DOHH2 (cell line): ENCODE measurements at regions not wholly inside any gene's neighbourhood (a gene's known extent, or its start where the extent isn't known, plus 50 kb on each side); places are given as distances from the start of the nearest gene placed in this dataset.

ENCODE experiments used
- H3F3A ChIP-seq: fragments of 200-600 bp; sonication (generic), shearing (Covaris generic); 2 replicates; pipeline ENCODE4 v1.6.0; 2016; ENCODE audit warnings: antibody characterized with exemption, mild to moderate bottlenecking; ENCODE audit not compliant: control insufficient read depth, insufficient read depth
- H3K27ac ChIP-seq: fragments of 200-600 bp; sonication (generic); 2 replicates; pipeline ENCODE4 v1.5.1; 2014; ENCODE audit warnings: low read depth, mild to moderate bottlenecking, low read length, moderate library complexity
- H3K27me3 ChIP-seq: fragments of 200-600 bp; sonication (generic); 2 replicates; pipeline ENCODE4 v1.6.1; 2014; ENCODE audit warnings: mild to moderate bottlenecking, low read length, mixed read lengths; ENCODE audit not compliant: control insufficient read depth
- H3K36me3 ChIP-seq: fragments of 200-600 bp; sonication (generic); 2 replicates; pipeline ENCODE4 v1.6.1; 2014; ENCODE audit warnings: mild to moderate bottlenecking, low read length, moderate library complexity, mixed read lengths; ENCODE audit not compliant: control insufficient read depth
- H3K4me1 ChIP-seq: fragments of 200-600 bp; sonication (generic); 2 replicates; pipeline ENCODE4 v1.6.1; 2014; ENCODE audit warnings: mild to moderate bottlenecking, low read length, mixed read lengths; ENCODE audit not compliant: control insufficient read depth
- H3K4me2 ChIP-seq: fragments of 200-600 bp; sonication (generic); 2 replicates; pipeline ENCODE4 v1.6.0; 2014; ENCODE audit warnings: mild to moderate bottlenecking, low read length, moderate library complexity
- H3K4me3 ChIP-seq: fragments of 200-600 bp; sonication (generic); 2 replicates; pipeline ENCODE4 v1.5.1; 2014; ENCODE audit warnings: mild to moderate bottlenecking, low read length, mixed read lengths
- H3K79me2 ChIP-seq: fragments of 200-600 bp; sonication (generic); 2 replicates; pipeline ENCODE4 v1.6.1; 2014; ENCODE audit warnings: mild to moderate bottlenecking, low read length, mixed read lengths; ENCODE audit not compliant: control insufficient read depth
- H3K9me2 ChIP-seq: fragments of 200-600 bp; sonication (generic); replicated peaks from 2 replicates; pipeline ENCODE4 v1.6.1; 2014; ENCODE audit warnings: mild to moderate bottlenecking, low read length, mixed read lengths; ENCODE audit not compliant: control insufficient read depth
- H3K9me3 ChIP-seq: fragments of 200-600 bp; sonication (generic); 2 replicates; pipeline ENCODE4 v1.6.1; 2014; ENCODE audit warnings: antibody characterized with exemption, low read length, mixed read lengths; ENCODE audit not compliant: control insufficient read depth, insufficient read depth
- H4K20me1 ChIP-seq: fragments of 200-600 bp; sonication (generic); 2 replicates; pipeline ENCODE4 v1.6.0; 2014; ENCODE audit warnings: low read depth, mild to moderate bottlenecking, antibody characterized with exemption, low read length, moderate library complexity; ENCODE audit not compliant: control insufficient read depth, insufficient read depth
- EZH2phosphoT487 ChIP-seq: fragments of 200-600 bp; sonication (generic); IDR thresholded peaks from 2 replicates; pipeline ENCODE4 v1.6.1; 2017; ENCODE audit warnings: borderline replicate concordance, mild to moderate bottlenecking, antibody characterized with exemption, low read length, moderate library complexity, mixed read lengths
- TF ChIP-seq, protein P1 (sequence below): fragments of 200-600 bp; sonication (generic); IDR thresholded peaks from one replicate; pipeline ENCODE4 v1.5.1; 2014; ENCODE audit warnings: antibody characterized with exemption, mild to moderate bottlenecking, low read depth, low read length; ENCODE audit not compliant: poor library complexity, severe bottlenecking

DNA sequence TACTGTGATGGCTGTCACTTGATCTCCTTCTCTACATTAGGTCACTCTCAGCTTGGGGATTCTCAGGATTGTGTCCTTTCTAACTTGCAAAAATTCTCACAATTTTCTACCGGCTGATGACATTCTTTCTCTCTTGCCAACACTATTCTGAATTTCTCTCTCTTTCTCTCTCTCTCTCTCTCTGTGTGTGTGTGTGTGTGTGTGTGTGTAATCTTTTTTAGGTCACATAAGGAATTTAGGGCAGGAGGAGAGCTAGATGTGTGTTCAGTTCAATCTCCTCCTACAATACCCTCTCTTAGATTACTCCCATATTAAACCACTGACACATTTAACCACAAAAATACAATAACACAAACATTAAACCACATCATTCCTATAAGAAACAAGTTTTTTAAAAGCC lies 242.3 kb upstream of the NREP start:
- Histone ChIP-seq H3K36me3 (no peaks in the 10 kb centered on the region), H4K20me1 (no peaks in the 10 kb centered on the region), H3F3A (no peaks in the 10 kb centered on the region), H3K79me2 (no peaks in the 10 kb centered on the region), H3K9me2 (no peaks in the 10 kb centered on the region), H3K4me2 (no peak overlapping the region), H3K4me1 (no peaks in the 10 kb centered on the region), H3K27ac (no peak overlapping the region), H3K27me3 (no peaks in the 10 kb centered on the region), H3K9me3 (no peaks in the 10 kb centered on the region), H3K4me3 (no peak overlapping the region)
- TF ChIP-seq, protein P1, sequence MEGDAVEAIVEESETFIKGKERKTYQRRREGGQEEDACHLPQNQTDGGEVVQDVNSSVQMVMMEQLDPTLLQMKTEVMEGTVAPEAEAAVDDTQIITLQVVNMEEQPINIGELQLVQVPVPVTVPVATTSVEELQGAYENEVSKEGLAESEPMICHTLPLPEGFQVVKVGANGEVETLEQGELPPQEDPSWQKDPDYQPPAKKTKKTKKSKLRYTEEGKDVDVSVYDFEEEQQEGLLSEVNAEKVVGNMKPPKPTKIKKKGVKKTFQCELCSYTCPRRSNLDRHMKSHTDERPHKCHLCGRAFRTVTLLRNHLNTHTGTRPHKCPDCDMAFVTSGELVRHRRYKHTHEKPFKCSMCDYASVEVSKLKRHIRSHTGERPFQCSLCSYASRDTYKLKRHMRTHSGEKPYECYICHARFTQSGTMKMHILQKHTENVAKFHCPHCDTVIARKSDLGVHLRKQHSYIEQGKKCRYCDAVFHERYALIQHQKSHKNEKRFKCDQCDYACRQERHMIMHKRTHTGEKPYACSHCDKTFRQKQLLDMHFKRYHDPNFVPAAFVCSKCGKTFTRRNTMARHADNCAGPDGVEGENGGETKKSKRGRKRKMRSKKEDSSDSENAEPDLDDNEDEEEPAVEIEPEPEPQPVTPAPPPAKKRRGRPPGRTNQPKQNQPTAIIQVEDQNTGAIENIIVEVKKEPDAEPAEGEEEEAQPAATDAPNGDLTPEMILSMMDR = no peak
- no peak for TF ChIP-seq EZH2phosphoT487

DNA sequence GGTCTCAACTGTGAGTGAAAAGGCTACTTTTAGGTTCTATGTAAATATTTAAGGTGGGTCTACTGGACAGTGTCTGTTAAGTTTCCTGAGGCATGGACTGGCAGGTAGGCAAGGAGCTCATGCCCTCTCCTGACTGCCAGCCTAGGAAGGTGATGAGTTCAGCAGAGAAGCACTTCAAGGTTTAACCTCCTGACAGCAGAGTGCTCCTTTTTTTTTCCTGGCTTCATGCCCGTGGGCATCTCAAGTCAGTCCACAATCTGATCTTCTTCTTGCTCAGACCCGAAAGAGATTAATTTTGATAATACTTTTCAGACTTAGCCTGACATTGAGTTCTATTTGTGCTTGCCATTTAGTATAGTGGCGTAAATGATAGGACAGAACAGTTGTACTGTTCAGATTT lies 241.9 kb upstream of the NREP start:
- Histone ChIP-seq H3K9me3 (no peaks in the 10 kb centered on the region), H3K79me2 (no peaks in the 10 kb centered on the region), H3K36me3 (no peaks in the 10 kb centered on the region), H3K4me2 (no peak overlapping the region), H3F3A (no peaks in the 10 kb centered on the region), H3K27me3 (no peaks in the 10 kb centered on the region), H4K20me1 (no peaks in the 10 kb centered on the region), H3K27ac (no peak overlapping the region), H3K4me3 (no peak overlapping the region), H3K9me2 (no peaks in the 10 kb centered on the region), H3K4me1 (no peaks in the 10 kb centered on the region)
- no peak for TF ChIP-seq EZH2phosphoT487
- TF ChIP-seq, protein P1 = no peak

DNA sequence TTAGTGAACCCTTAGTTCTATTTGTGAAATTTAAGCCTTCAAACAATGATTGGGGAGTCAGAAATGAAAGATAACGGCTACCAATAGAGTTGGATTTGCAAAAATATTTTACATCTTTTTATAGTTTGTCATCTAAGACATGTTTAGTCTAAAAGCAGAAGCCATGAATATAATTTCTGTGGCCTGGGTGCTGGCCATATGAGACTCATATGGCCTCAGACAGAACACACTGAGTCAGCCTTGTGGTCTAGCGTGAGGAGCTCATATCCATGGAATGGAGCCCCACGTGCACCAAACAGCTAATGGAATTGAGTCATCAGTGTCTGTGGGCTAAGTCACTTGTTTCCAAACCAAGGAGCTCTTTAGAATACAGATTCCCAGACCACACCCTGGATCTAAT lies 240.7 kb upstream of the NREP start:
- no peaks in the 10 kb centered on the region for H3K9me2 ChIP-seq
- no peaks in the 10 kb centered on the region for H3F3A ChIP-seq
- TF ChIP-seq, protein P1 = no peak
- TF ChIP-seq EZH2phosphoT487 = no peak
- H3K4me3 ChIP-seq = no peak overlapping the region
- no peak overlapping the region for H3K27ac ChIP-seq
- H3K36me3 ChIP-seq = no peaks in the 10 kb centered on the region
- H4K20me1 ChIP-seq = no peaks in the 10 kb centered on the region
- H3K79me2 ChIP-seq = no peaks in the 10 kb centered on the region
- no peaks in the 10 kb centered on the region for H3K27me3 ChIP-seq
- H3K9me3 ChIP-seq = no peaks in the 10 kb centered on the region
- no peak overlapping the region for H3K4me2 ChIP-seq
- no peaks in the 10 kb centered on the region for H3K4me1 ChIP-seq

DNA sequence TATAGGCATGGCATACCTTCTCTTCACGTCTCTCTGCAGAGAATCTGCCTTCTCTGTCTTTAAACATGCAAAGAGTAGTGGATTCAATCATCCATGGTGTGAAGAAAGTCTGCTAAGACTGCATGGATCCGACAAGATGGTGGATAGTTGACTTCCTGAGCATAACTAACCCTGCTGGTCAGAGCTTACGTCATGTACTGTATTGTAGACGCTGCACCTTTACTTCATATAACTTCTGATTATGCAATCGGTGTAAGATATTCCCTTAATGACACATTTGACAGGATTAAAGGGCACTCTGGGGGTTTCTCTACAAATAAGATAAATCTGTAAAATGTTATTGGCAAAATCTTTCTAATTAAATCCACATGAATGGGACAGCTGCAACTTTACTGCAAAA lies 240.3 kb upstream of the NREP start:
- H3K4me2 ChIP-seq = no peak overlapping the region
- no peak overlapping the region for H3K27ac ChIP-seq
- no peaks in the 10 kb centered on the region for H3K9me3 ChIP-seq
- no peaks in the 10 kb centered on the region for H3K36me3 ChIP-seq
- no peak for TF ChIP-seq EZH2phosphoT487
- TF ChIP-seq, protein P1 = no peak
- H3K9me2 ChIP-seq = no peaks in the 10 kb centered on the region
- H3K79me2 ChIP-seq = no peaks in the 10 kb centered on the region
- H4K20me1 ChIP-seq = no peaks in the 10 kb centered on the region
- no peaks in the 10 kb centered on the region for H3F3A ChIP-seq
- no peaks in the 10 kb centered on the region for H3K4me1 ChIP-seq
- no peak overlapping the region for H3K4me3 ChIP-seq
- no peaks in the 10 kb centered on the region for H3K27me3 ChIP-seq
